ENCODE measurements at regions not wholly inside any gene's neighbourhood (a gene's known extent, or its start where the extent isn't known, plus 50 kb on each side); places are given as distances from the start of the nearest gene placed in this dataset.
"Not testable (repeated sequence)": the region's sequence is repeated elsewhere in the genome, so short reads cannot be mapped to it uniquely, and the experiment has no call there.

DNA sequence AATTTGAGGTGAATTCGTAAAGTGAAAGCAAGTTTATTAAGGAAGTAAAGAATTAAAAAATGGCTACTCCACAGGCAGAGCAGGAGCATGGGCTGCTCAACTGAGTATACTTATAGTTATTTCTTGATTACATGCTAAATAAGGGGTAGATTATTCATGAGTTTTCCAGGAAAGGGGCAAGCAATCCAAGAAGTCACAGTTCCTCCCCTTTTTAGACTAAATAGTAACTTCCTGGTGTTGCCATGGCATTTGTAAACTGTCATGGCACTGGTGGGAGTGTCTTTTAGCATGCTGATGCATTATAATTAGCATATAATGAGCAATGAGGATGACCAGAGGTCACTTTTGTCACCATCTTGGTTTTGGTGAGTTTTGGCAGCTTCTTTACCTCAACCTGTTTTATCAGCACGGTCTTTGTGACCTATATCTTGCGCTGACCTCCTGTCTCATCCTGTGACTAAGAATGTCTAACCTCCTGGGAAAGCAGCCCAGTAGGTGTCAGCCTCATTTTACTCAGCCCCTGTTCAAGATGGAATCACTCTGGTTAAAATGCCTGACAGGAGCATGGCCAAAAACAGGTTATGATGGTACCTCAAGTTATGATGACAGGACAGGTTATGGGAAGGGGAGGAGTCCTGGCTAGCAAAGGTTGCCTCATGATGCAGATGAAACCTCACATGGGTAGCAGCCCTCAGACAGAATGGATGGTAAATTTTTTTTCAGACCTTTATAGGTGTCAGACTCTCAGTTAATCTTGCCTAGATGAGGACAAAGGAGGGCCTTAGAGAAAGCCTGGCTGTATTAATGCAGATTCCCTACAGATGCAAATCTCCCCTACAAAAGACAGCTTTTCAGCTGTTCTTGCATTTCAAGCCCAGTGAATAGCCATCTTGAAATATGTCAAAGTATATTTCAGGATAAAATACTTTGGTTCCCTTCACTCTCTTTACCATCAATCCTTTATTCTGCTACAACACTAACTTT is 49.7 kb downstream of the SIPA1L2 start:
- DNase-seq (ENCODE audit: low spot score), result peak; percentile 37
- FAIRE-seq, result peak; percentile 15

DNA sequence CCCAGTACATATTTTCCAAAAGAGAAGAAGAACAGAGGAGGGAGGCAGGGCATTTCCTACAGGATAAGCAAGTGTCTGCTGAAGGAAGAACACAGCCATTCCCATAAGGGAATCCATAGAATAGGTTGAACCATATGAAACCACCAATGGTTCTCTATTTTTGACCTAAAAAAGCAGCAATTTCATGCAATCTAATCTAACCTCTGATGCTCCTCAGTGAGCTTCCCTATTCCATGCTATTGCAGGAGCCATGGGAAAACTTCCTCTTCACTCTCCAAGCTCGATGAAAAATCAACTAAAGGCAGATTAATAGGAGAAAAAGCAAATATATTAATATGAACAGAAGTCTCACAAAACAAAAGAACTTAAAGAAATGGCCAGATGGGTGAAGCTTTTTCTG is 50.5 kb downstream of the SIPA1L2 start:
- no peak for FAIRE-seq
- no peak for DNase-seq (ENCODE audit: low spot score)

DNA sequence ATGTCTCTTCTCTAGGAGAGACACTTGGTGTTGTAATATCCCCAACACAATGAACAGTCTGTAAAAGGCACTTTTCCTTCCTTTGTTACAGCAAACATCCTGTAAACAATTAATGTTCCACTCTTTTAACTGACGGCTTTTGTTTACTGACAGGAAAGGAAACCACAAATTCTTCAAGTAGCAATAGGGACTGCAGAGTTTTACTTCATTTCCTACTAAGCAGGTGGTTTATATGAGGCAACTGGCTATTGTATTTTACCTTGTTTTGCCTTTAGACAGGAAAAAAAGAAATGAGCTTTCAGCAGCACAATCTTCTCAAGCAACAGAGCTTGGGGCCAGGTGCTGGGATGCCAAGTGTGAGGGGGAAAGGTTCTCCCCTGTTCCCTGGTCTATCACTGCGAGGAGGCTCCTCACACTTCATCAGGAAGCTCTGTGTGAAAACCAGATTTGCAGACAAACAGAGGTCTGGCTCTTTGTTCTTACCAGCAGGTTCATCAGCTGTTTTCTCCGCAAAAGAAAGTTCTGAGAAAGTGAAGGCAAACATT is 51.2 kb downstream of the SIPA1L2 start:
- no peak for FAIRE-seq

DNA sequence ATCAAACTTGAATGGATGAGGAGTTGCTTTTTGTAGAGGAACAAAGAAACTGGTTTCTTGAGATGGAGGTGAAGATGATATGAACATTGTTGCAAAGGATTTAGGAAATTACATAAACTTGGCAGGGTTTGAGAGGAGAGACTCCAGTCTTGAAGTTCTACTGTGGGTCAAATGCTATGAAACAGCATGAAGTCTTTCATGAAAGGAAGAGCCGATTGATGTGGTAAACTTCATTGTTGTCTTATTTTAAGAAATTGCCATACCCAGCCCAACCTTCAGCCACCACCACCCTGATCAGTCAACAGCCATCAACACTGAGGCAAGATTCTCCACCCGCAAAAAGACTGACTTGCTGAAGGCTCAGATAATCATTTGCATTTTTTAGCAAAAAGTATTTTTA is 52.2 kb downstream of the SIPA1L2 start:
- DNase-seq (ENCODE audit: low spot score) (no peak), FAIRE-seq (no peak)

More for the DNA sequence above, 51.2 kb downstream of the SIPA1L2 start:
- no peak for DNase-seq (ENCODE audit: low spot score)

DNA sequence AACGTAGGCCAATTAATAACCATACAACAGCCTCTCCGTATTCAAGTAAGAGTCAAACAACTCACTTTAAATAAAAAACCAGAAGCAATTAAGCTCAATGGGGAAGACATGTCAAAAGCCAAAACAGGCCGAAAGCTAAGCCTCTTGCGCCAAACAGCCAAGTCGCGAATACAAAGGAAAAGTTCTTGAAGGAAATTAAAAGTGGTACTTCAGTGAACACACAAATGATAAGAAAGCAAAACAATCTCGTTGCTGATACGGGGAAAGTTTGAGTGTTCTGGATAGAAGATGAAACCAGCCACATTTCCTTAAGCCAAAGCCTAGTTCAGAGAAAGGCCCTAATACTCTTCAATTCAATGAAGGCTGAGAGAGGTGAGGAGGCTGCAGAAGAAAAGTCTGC is 53.4 kb downstream of the SIPA1L2 start:
- DNase-seq (ENCODE audit: low spot score), result no peak
- no peak for FAIRE-seq

DNA sequence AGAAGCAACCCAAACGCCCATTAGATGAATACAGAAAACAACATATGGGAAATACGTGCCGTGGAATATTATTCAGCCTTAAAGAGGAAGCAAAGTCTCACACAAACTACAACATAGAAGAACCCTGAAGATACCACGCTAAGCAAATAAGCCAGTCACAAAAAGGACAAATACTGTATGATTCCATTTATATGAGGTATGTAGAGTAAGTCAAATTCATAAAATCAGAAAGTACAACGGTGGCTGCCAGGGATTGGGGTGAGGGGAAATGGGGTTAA is 54.2 kb downstream of the SIPA1L2 start:
- no peak for FAIRE-seq
- no peak for DNase-seq (ENCODE audit: low spot score)

DNA sequence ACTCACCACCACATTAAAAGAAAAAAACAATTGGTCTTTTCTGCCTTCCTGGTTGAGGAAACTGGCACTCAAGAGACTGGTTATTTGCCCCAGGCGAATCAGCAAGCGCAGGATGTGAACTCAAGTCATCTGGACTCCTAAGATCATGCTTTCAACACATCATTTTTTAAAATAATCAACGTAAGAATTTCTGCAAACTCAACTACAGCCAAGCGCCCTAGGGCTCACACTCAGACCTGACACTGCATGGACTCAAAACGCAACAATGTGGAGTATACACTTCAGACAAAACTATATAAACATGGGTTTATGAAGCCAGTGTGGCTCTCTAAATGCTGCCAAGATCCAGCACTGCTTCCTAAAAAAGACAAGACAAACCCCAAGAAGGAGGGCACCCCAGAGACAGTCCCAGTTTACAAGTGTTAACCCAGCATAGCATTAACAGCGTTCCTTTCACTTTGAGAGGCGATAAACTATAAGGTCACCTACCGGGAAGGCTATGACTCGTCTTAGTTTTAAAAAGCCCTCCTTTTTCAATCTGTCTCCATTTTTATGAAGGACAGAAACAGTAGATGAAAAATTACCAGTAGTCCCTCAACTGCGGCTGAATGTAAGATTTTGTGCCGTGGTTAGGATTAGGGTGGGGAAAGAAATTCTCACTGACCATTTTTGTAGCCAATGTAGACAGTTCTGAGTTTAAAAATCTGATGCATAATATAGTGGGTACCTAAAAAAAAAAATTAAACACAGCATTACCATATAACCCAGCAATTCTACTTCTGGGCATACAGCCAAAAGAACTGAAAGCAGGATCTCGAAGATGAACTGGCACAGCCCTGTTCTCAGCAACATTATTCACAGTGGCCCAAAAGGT is 54.8 kb downstream of the SIPA1L2 start:
- FAIRE-seq, result peak; percentile 4
- no peak for DNase-seq (ENCODE audit: low spot score)

DNA sequence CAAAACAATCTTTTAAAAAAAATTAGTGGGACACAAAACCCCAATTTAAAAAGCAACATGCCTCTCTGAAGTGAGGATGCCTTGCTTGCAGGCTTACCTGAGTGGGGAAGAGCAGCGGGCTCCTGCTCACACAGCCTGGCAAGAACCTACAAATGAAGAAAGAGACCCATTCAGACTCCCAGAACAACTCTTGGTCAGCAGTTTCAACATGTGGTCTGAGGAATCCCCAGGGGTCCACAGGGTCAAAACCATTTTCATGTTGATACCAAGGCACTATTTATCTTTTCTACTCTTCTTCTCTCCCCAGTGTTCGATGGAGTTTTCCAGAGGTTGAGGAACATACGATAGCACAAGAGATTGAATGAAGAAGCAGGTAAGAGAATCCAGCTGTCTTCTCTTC is 55.9 kb downstream of the SIPA1L2 start:
- FAIRE-seq (no peak), DNase-seq (ENCODE audit: low spot score) (no peak)

DNA sequence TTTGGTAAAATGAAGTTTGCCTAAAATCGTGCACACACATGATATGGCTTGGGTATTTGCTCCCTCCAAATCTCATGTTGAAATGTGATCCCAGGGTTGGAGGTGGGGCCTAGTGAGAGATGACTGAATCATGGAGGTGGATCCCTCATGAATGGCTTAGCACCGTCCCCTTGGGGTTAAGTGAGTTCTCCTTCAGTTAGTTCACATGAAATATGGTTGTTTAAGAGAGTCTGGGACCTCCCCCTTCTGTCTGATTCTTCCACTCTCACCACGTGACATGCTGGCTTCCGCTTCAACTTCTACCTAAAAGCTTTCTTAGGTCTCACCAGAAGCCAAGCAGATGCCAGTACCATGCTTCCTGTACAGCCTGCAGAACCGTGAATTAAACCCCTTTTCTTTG is 58.4 kb downstream of the SIPA1L2 start:
- no peak for DNase-seq (ENCODE audit: low spot score)
- FAIRE-seq, result no peak

DNA sequence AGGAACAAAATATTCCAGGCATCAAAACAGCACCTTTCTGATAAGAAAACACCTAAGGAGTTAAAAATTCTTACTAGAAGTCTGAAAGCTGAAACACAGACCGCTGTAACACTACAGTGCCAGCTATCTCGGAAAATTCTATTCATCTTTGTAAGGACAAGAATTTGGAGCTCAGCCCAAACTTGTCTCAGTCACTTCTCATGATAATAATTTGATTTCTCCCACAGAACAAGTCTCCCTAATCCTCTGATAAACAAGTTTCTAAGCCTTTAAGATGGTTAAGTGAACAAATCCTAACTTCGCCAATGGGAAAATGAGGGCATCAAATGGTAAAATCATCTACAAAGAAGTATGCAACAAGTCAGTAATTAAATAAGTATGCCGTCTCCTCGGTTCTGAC is 59.9 kb downstream of the SIPA1L2 start:
- FAIRE-seq (no peak), DNase-seq (ENCODE audit: low spot score) (no peak)

DNA sequence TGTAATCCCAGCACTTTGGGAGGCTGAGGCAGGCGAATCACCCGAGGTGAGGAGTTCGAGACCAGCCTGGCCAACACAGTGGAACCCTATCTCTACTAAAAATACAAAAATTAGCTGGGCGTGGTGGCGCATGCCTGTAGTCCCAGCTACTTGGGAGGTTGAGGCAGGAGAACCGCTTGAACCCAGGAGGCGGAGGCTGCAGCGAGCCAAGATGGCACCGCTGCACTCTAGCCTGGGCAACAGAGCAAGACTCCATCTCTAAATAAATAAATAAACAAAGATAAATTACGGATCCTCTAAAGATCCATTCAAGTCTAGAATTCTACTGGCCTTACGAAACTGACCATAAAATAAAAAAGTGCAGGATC is 60.4 kb downstream of the SIPA1L2 start:
- DNase-seq (ENCODE audit: low spot score); FAIRE-seq: not testable (repeated sequence)

DNA sequence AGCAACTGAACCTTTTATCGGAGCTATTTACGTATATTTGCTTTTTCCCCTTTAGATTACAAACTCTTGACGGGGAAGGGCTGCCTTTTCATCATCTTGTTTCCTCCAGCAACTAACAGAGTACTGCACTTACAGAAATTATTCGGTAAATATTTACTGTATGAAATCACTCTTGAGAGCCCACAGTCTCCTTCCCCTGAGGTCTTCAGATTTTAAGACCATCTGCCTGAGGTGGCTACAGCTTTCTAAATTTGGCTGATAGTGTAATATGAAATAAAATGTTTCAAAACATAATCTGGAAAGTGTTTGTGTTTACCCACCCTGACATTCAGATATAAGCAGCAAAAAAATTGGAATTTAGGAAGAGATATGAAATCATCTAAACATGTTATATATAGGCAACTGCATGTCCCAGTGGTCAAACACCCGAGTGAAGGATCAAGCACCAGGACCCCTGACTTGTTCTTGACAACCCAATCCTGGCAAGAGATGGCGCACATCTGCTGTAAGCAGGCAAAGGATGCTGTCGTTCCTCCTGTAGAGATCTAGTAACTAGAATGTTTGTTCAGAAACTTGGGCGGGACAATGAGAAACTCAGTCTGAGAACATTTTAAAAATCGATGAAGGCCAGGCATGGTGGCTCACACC is 60.9 kb downstream of the SIPA1L2 start:
- DNase-seq (ENCODE audit: low spot score) (no peak), FAIRE-seq (no peak)

DNA sequence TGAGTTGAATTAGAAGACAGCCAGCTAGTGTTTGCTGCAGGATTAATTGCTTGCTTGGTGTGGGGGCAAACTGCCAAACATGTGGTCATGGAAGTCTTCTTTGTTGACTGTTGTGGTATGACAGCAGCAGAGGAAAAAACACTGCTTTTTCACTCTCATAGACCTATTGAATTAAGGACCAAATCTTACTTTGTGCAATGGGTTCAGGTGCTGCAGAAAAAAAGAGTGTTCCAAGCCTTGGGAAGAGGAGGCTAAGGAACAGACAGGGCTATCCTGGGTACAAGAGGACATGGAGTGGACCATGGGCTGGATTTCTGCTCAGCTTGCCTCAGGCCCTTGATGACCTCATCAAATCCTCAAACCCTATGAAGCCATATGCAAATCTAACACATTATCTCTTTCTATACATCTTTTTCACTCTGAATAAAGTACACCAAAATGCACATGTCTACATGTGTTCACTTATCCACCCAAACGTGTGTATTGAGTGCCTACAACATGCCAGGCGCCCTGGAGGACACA is 61.5 kb downstream of the SIPA1L2 start:
- FAIRE-seq, result no peak
- DNase-seq (ENCODE audit: low spot score), result no peak

DNA sequence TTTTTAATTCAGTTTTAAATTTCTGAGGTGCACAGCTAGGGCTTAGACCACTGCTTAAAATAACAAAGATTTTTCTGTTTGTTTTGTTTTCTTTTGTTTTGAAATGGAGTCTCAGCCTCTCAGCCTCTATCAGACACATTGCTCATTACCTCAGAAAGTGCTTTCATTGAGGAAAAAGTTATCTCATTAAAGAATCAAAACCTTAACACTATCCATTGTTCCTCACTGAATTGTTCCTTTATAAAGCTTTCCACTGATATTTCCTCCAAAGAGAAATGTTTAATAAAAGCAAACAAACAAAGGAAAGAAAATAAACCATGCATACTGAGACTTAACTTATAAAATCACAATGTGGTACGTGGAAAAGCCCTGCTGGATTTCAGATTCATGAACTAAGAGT is 63.8 kb downstream of the SIPA1L2 start:
- no peak for FAIRE-seq
- DNase-seq (ENCODE audit: low spot score), result no peak

DNA sequence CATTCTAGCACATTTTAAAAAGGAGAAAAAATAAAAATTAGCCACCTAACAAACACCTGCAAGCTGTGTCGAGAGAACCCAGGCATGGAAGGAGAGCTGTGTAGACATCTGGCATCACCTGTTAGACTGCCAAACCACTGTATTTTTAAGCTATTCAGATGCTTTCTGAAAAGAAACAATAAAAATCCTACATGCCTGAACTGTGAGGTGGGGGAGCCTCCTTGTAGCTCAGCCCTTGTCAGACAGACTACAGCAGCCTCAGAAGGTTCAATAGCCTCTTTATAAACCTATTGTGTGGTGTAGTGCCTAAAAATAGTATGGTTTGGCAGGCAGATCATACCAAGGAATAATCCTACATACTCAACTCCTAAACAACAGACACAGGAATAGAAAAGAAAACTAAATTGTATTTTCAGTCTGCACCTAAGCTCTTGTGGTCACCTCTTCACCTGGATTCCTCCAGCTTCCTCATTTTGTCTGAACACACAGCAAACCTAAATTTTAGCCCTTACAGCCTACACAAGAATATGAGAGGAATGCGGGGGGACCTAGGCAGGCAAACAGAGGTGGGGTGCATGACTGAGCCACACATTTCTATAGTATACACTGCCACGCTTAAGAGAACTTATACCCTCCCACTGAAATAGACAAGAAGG is 67.0 kb downstream of the SIPA1L2 start:
- no peak for DNase-seq (ENCODE audit: low spot score)
- no peak for FAIRE-seq

DNA sequence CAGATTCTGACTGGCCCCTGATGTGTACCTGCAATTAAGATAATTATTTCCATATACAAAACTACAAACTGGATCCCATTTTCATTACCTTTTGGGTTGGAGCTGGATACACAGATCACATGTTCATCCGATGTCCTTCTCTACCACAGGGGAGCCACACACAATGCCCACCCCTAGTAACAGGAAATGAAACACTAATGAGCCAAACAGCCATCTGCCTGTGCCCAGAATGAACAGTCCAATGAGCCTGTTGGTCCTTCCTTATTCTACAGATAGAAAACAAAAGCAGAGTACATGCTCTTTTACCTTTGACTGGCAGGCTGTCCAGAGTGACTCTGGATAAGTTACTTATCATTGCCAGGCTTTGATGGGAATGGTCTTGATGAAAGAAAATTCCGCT is 68.6 kb downstream of the SIPA1L2 start:
- FAIRE-seq, result no peak

DNA sequence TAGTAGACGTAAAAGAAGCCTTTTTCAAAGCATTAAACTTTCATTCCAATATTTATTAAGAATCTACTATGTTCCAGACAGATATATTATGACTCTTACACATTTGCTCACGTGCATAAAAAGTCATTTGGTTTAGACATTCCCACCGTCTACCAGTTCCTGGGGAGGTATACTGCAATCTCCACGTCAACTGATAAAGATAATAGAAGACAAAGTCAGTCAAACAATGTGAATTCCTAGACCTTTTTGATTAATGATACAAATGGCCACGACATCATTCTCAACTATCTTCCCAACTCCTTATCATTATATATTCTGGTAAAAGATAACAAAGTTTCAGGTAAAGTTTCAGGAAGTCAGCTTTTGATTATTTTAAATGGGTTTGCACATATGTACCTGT is 69.0 kb downstream of the SIPA1L2 start:
- FAIRE-seq, result no peak
- DNase-seq (ENCODE audit: low spot score), result no peak

More for the DNA sequence above, 68.6 kb downstream of the SIPA1L2 start:
- no peak for DNase-seq (ENCODE audit: low spot score)

DNA sequence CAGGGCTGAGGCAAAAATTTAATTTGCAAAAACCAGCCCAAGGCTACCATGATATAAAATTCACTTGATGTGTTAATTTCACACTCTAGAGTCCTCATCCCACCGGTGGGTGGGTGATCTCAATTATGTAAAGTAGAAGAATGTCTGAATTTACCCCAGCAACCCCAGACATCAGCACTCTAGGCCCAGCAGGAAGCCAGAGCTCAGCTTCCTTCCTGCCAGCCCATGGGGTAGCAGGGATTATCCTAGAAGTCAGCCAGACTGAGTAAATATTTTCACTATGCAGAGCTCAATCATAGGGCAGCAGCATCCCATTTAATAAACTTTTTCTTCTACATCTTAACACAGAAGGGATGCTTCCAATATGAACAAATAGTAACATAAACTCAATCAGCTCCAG is 71.0 kb downstream of the SIPA1L2 start:
- no peak for FAIRE-seq
- no peak for DNase-seq (ENCODE audit: low spot score)

DNA sequence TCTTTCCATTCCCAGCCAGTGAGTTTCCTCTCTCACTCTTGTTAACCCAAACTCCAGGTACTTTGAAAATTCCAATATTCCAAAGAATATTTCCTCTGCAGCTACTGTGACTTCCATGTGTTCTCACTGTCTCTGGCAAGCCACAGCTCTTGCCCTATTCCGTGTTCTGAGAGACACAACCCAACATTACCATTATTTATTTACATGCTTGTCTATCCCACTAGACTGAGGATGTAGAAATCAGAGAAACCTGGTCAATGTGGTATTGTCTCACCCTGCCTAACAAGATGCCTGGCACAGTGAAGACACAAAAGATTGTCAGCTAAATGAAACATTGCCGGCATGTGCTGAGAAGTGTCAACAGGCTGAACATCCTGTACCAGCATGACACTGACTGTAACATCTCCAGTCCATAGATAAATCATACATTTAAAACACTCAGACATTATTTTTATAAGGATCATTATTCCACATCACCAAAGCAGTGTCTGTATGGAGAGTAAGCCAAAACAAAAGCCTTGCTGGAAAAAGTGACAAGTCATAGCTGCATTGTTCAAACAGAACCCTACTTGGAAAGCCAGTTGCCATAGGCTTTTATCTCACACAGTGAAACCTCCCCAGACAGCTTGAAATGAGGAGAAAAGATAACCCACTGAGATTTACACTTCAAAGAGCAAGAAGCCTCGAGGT is 72.3 kb downstream of the SIPA1L2 start:
- FAIRE-seq (no peak), DNase-seq (ENCODE audit: low spot score) (no peak)

DNA sequence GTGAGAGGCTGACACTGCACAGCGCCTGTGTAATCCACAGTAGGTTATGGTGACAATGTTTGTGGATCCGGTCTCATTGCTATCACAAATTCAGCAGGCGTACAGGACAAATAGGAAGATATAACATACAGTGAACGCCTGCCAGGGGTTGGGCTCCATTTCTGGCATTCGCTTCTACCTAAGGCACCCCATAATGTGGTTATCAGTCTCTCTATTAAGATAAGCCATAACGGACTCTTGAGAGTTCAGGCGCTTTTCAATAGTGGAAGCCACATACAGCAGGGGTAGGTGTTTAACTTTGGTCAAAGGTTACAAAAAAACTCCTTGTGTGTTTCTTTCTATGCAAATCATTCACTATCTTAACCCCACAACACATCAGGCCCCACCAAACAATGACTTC is 72.8 kb downstream of the SIPA1L2 start:
- no peak for DNase-seq (ENCODE audit: low spot score)
- FAIRE-seq, result no peak

Measured in RCC 7860 (cell line).